ENCODE measurements at regions not wholly inside any gene's neighbourhood (a gene's known extent, or its start where the extent isn't known, plus 50 kb on each side); places are given as distances from the start of the nearest gene placed in this dataset.

DNA sequence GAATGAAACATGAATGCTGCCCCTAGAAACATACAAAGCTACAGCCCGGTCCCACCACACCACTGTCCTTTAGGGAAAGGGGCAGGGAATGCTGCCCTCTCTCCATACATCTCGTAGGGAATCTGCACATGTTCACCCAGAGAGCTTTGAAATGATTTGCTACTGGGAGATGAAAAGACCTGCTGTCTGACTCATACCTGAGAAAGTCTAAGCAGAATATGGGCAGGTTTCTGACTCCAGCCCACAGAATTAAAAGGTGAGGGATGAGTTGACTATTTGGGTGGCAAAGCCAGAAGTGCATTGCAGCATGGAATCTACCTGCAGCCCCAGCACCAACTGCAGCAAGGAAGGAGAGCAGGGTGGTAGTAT lies 297.9 kb downstream of the TLE1 start:
- in situ Hi-C loops (cut with HindIII; ENCODE audit: low pct_unique_long_range_greater_than_20kb, low sequenced_read_pairs) = no loop called here
- DNase-seq (ENCODE audit: low read depth in 1 of 2, low spot score in 1 of 2) = no peak
- no peak for TF ChIP-seq JUND (IDR thresholded peaks at IDR 0.05; ENCODE audit: low read depth)

DNA sequence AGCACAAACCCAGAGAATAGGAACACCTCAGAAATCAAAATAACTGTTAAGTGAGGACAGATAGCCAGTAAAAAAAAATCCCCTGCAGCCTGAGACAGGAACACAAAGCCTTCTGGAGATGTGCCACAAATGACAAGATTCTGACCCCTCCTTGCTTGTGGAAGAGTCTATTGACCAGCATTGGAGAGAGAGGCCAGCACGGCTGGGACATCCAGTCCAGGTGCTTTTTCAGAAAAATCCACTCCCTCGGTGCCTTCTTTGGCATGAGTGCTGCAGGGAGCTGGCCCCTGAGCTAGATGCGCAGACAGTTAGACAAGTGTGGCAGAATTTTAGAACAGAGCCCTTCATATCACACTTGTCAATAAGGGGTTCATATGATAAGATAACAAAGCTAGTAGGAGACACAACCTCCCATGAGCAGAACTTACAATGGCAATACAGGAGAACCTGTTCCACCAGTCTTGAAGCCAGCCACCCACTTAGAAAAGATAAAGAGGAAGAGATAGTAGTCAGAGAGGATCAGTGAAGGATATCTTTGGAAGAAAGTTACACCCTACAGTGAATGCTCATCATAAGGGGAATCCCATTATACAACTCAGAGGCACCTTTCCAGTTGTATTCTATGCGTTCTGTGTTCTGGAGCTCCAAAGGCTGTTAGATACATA lies 298.4 kb downstream of the TLE1 start:
- in situ Hi-C loops (cut with HindIII; ENCODE audit: low pct_unique_long_range_greater_than_20kb, low sequenced_read_pairs) = no loop called here
- TF ChIP-seq JUND (IDR thresholded peaks at IDR 0.05; ENCODE audit: low read depth) = no peak
- DNase-seq (ENCODE audit: low read depth in 1 of 2, low spot score in 1 of 2) = no peak

DNA sequence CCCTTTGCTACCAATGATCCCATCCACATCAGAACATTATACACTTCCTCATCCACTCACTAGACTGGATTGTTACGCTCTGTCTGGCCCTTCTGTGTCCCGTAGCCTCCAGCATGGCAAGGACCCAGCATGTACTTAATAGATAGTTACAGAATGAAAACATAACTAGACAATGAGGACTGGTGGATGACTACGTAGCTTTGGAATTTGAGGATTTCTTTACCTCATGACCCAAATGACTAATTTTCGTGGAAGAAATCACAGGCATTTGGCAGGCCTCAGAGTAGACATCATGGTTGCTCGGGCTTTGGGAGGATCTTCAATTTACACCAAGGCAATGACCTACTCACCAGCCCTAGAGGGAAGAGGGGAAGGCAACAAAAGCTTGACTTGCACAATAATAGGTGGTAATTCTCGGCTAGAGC lies 299.8 kb downstream of the TLE1 start:
- peak in 1 of 2 experiments; percentile 4 for DNase-seq (ENCODE audit: low read depth in 1 of 2, low spot score in 1 of 2)
- no peak for TF ChIP-seq JUND (IDR thresholded peaks at IDR 0.05; ENCODE audit: low read depth)

DNA sequence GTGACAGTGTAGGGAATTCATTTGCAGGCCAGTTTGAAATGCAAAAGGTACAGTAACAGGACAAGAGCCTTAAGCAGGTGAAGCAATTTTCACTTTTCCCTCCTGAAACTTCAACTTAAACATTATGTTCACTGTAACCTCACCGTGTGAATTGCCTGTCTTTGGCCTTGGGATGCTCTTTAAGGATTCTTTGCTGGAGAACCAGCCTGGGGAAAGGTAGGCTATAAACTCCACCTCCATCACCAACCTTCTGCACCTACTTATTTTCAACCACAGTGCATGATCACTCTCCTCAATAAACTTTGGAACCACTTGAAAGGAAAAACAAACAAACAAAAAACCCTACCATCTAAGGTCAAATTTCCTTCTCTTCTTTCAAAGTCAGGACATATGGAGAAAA lies 300.5 kb downstream of the TLE1 start:
- no peak for DNase-seq (ENCODE audit: low read depth in 1 of 2, low spot score in 1 of 2)
- in situ Hi-C loops (cut with HindIII; ENCODE audit: low pct_unique_long_range_greater_than_20kb, low sequenced_read_pairs) = no loop called here
- TF ChIP-seq JUND (IDR thresholded peaks at IDR 0.05; ENCODE audit: low read depth) = no peak

More for the DNA sequence above, 299.8 kb downstream of the TLE1 start:
- in situ Hi-C loops (cut with HindIII; ENCODE audit: low pct_unique_long_range_greater_than_20kb, low sequenced_read_pairs) = no loop called here

DNA sequence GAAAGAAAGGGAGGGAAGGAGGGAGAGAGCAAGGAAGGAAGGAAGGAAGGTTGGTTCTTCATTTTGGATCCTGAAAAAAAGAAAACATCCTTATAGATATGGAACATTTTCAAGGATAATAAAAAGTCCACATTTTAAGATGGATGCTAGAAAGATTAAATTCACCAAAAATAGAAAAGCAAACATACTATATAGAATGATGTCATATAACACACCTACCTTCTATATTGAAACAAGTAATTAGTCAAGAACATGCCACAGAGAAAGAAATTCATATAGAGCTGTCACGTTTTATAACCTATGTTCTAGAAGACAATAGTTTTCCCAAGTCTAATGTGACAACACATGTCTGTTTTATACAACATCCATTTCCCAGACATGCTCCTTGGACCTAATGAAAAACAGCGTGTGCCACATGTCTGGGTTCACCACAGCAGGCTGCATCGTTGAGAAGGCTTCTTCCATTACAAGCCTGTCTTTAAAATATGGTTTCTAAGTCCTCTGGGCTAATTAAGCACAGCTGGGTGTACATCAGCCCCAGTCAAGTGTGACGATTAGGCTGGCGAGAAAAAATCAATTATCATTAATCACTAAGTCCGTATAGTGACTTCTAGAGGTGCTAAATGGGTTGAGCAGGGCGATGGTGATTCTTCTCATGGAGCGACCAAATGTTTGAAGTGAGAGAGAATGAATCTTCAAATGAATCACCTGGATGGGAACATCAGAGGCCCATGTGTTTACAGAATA lies 301.8 kb downstream of the TLE1 start:
- no peak for DNase-seq (ENCODE audit: low read depth in 1 of 2, low spot score in 1 of 2)
- in situ Hi-C loops (cut with HindIII; ENCODE audit: low pct_unique_long_range_greater_than_20kb, low sequenced_read_pairs) = no loop called here
- no peak for TF ChIP-seq JUND (IDR thresholded peaks at IDR 0.05; ENCODE audit: low read depth)

DNA sequence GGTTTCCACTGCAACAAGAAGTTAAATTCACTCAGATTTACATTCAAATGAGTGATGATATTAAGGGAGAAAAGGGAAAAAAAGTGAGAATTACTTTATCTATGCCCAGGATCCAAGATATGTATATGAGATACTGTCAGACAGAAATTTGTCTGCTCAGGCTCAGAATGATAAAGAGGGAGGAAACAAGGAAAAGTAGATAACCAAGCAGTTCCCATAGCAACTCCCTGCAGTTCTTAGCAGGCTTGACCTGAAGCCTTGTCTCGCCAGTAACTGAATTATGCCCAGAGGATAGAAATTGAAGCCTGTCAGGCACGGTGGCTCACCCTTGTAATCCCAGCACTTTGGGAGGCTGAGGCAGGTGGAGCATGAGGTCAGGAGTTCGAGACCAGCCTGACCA lies 304.4 kb downstream of the TLE1 start:
- no peak for DNase-seq (ENCODE audit: low read depth in 1 of 2, low spot score in 1 of 2)
- in situ Hi-C loops (cut with HindIII; ENCODE audit: low pct_unique_long_range_greater_than_20kb, low sequenced_read_pairs) = no loop called here
- no peak for TF ChIP-seq JUND (IDR thresholded peaks at IDR 0.05; ENCODE audit: low read depth)

DNA sequence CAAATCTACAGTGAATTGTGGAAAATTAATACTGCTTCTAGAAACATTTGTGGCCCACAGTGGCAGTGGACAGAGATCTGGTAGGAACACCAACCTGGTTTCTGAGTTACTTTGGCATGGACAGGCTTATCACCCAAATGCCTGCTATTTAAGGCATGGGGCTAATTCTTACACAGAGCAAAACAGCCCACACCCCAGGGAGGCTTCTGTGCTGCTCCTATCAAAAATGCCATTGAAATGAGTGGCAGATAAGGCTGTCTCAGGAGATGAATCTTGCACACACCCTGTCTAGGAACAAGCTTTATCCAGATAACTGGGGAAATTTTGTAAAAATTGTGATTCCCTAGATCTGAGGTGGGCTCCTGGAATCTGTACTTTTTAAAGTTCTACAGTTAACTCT lies 307.1 kb downstream of the TLE1 start:
- in situ Hi-C loops (cut with HindIII; ENCODE audit: low pct_unique_long_range_greater_than_20kb, low sequenced_read_pairs) = no loop called here
- DNase-seq (ENCODE audit: low read depth in 1 of 2, low spot score in 1 of 2) = no peak
- no peak for TF ChIP-seq JUND (IDR thresholded peaks at IDR 0.05; ENCODE audit: low read depth)

DNA sequence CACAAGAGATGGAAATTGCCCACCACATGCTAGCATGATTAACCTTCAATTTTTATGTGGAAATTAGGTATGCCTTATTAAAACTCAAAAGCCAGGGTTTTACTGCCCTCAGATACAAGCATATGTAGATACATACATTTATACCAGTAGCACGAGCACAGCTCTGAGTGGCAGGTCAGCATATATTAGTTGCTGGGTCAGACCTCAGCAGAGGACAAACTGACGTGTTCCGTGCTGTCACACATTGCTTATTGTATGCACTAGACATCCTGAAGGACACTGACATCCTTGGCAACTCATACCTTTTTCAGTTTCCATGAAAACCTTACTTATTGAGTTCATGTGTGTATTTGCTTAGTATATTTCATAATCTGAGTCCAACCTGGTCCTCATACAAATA lies 307.7 kb downstream of the TLE1 start:
- DNase-seq (ENCODE audit: low read depth in 1 of 2, low spot score in 1 of 2) = no peak
- TF ChIP-seq JUND (IDR thresholded peaks at IDR 0.05; ENCODE audit: low read depth) = no peak
- in situ Hi-C loops (cut with HindIII; ENCODE audit: low pct_unique_long_range_greater_than_20kb, low sequenced_read_pairs) = no loop called here

DNA sequence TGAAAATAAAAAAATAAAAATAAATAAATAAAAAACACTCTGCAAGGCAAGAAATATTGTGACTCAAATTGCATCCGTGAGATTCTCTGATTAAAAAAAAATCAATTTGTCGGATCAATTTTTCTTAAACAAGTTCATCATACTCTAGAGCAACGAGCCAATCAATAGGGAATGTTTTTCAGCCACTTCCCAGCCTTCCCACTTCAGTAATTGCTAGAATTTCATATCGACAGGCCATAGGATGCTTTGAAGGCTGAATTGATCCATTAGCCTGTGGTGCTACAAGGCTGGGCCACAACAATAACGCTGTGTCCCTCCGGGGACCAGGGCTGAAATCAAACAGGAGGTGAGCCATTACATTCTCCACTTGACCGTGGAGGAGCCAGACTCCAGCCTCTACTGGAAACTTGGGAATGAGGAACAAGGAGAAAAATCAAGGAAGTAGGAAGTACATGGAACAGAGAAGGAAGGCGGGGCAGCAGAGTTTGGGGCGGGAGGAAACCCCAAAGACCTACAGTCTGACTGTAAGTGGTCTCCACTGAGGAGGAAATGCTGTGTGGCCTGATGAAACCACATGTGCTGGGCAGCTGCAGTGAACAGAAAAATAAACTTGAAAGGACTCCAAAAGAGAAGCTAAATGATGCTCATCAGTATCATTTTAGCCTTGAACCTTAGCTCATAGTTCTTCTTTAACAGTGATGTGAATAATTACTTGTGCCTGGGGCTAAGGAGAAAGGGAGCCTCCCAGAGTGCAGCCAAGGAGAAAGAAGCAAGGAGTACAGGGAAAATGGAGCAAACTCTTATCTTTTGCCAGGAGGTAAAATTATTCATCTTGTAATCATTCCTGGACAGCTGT lies 308.6 kb downstream of the TLE1 start:
- no peak for DNase-seq (ENCODE audit: low read depth in 1 of 2, low spot score in 1 of 2)
- in situ Hi-C loops (cut with HindIII; ENCODE audit: low pct_unique_long_range_greater_than_20kb, low sequenced_read_pairs) = no loop called here
- TF ChIP-seq JUND (IDR thresholded peaks at IDR 0.05; ENCODE audit: low read depth) = no peak

DNA sequence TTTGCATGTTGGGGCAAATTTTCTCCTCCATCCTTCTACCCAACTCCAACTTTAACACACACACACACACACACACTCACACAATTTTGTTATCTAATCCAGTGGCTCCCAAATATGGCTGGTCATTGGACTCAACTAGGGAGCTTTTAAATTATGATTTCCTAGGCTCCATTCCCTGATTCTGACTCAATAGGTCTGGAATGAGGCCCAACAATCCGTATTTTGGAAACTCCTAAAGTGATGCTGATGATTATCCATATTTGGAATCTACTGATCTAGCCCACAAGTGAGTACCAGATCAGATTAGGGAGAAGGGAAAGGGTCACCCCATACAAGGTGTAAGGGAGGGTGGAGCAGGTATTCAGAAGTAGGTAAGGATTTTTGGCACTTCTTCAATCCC lies 309.7 kb downstream of the TLE1 start:
- no peak for DNase-seq (ENCODE audit: low read depth in 1 of 2, low spot score in 1 of 2)
- in situ Hi-C loops (cut with HindIII; ENCODE audit: low pct_unique_long_range_greater_than_20kb, low sequenced_read_pairs) = no loop called here
- TF ChIP-seq JUND (IDR thresholded peaks at IDR 0.05; ENCODE audit: low read depth) = no peak

DNA sequence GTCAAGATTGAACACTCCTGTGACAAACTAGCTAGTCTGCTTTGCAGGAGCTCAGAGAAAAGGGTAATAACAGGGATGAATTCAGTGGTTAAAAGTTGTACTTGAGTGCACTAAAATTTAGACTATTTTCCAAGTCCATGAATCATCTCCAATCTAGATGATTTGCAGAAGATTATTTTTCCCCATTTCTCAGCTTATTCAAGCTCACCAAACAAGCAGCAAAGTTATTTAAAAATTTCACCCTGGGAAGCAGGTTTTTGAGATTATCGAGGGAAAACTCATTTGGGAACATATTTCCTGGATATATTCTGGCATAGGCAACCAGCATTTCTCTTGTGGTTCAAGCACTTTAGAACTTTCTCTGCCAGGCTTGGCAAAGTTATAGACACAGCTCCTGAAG lies 311.4 kb downstream of the TLE1 start:
- TF ChIP-seq JUND (IDR thresholded peaks at IDR 0.05; ENCODE audit: low read depth) = no peak
- no peak for DNase-seq (ENCODE audit: low read depth in 1 of 2, low spot score in 1 of 2)
- in situ Hi-C loops (cut with HindIII; ENCODE audit: low pct_unique_long_range_greater_than_20kb, low sequenced_read_pairs) = no loop called here

DNA sequence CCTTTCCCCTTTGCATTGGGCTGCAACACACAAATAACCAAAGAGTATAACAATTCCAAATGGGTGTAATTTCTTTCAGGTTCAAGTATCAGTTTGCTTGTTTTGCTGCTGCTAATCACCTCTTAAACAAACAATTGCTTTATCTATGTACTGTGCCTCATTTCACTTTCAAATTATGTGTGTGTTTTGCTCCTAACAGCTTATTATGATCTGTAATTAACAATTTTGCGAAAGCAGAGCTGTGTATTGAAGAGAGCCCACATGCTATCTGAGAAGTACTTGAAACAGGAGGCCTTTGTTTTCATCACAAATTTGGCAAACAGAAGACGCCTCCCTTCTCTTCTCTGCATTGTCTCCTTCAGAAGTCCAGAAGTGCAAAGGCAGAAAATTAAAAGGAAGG lies 312.0 kb downstream of the TLE1 start:
- in situ Hi-C loops (cut with HindIII; ENCODE audit: low pct_unique_long_range_greater_than_20kb, low sequenced_read_pairs) = no loop called here
- DNase-seq (ENCODE audit: low read depth in 1 of 2, low spot score in 1 of 2) = no peak
- no peak for TF ChIP-seq JUND (IDR thresholded peaks at IDR 0.05; ENCODE audit: low read depth)
